Tibial nerve (tissue), 3 donors: ENCODE measurements at regions not wholly inside any gene's neighbourhood (a gene's known extent, or its start where the extent isn't known, plus 50 kb on each side); places are given as distances from the start of the nearest gene placed in this dataset.
"Not testable (repeated sequence)": the region's sequence is repeated elsewhere in the genome, so short reads cannot be mapped to it uniquely, and the experiment has no call there.

Experiments
- CTCF ChIP-seq, 5 experiments: fragments of 200-600 bp in 3 of 5; fragments of 450-650 bp in 2 of 5; sonication (generic) in 3 of 5; IDR thresholded peaks; one replicate each; pipeline ENCODE4 v1.5.1; 2016 to 2019; ENCODE audit warnings: antibody characterized with exemption in 5 of 5, mild to moderate bottlenecking in 3 of 5, moderate library complexity in 2 of 5
- POLR2A ChIP-seq, 2 donors: fragments of 450-650 bp; IDR thresholded peaks; one replicate each; pipeline ENCODE4 v1.6.1; 2017; ENCODE audit warnings: antibody characterized with exemption in 2 of 2, mild to moderate bottlenecking in 2 of 2, moderate library complexity in 2 of 2

DNA sequence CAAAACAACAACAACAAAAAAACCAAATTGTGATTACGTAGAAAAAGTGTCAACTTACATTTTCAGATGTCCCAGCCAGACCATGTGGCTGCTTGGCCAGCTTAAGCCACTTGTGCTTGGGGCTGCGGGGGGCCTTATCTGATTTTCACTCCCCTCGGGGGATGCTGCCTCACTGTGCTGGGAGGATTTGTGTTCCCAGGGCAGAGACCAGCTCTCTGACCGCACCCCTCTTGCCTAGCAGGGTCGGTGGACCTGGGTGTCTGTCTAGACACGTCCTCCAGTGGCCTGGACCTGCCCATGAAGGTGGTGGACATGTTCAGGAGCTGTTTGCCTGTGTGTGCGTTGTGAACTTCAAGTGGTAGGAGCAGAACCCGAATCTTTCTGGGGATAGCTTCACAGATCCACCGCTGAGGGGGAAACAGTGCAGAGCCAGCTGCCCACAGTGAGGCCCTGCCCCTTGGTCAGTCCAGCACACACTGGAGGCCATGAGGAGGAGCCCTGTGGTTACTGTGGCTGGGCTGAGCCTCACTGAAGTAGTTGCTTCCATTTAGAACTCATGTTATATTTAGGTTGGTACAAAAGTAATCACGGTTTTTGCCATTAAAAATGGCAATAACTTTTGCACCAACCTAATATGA, 173.9 kb downstream of the ADRA2C start:
- not testable (repeated sequence) for TF ChIP-seq CTCF, POLR2A (IDR thresholded peaks at IDR 0.05)
